Cardiac fibroblast (primary cell): ENCODE measurements at regions not wholly inside any gene's neighbourhood (a gene's known extent, or its start where the extent isn't known, plus 50 kb on each side); places are given as distances from the start of the nearest gene placed in this dataset.
"Not testable (repeated sequence)": the region's sequence is repeated elsewhere in the genome, so short reads cannot be mapped to it uniquely, and the experiment has no call there.

Experiments used
- DNase-seq, 2 donors: peaks; one replicate each; pipeline versions ENCODE4 v3.0.0 to v3.0.0-alpha.2; 2010; ENCODE audit warnings: low read depth in 2 of 2
- H3K4me3 ChIP-seq, 2 donors: replicated peaks in 1 of 2; 1 replicate in 1 of 2; 2 replicates in 1 of 2; pipeline ENCODE4 v1.5.1; 2011; ENCODE audit warnings: low read depth in 2 of 2, low read length in 2 of 2, mild to moderate bottlenecking in 2 of 2, moderate library complexity in 1 of 2
- TF ChIP-seq, protein P1 (sequence below): IDR thresholded peaks from one replicate; pipeline ENCODE4 v1.5.1; 2011; ENCODE audit warnings: low read depth, mild to moderate bottlenecking, low read length, inconsistent platforms

DNA sequence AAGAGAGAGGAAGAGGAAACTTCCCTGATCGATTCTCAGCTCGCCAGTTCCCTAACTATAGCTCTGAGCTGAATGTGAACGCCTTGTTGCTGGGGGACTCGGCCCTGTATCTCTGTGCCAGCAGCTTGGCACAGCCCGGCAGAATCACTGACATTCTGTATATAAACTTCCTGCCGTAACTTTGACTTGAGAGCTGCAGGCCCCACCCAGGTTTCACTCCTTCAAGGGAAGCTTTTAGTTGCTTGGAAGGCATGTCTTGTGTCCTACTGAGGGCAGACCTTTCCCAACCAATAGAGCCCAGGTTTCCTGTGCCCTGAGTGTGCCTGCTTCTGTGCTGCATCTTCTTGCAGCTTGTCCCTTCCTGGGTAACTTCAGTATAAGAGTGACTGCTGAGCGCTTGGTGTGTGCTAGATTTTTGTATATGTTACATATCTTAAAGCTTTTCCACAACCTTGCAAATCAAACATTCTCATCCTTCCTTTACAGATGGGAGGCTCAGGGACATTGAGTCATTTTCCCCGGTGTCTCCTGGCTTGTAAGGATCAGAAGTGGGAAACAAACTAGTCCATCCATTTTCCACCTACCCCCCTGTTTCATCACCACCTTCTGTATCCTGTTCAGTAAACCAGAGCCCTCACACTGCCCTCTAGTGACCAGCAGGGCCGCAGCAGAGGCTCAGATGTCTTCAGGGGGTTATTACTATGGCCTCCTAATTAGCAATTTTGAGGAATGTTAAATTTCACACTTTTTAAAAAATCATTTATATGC, 225.2 kb upstream of the PRSS58 start:
- DNase-seq, result peak; percentile 58 to 63
- no peak overlapping the region for H3K4me3 ChIP-seq
- TF ChIP-seq, protein P1, sequence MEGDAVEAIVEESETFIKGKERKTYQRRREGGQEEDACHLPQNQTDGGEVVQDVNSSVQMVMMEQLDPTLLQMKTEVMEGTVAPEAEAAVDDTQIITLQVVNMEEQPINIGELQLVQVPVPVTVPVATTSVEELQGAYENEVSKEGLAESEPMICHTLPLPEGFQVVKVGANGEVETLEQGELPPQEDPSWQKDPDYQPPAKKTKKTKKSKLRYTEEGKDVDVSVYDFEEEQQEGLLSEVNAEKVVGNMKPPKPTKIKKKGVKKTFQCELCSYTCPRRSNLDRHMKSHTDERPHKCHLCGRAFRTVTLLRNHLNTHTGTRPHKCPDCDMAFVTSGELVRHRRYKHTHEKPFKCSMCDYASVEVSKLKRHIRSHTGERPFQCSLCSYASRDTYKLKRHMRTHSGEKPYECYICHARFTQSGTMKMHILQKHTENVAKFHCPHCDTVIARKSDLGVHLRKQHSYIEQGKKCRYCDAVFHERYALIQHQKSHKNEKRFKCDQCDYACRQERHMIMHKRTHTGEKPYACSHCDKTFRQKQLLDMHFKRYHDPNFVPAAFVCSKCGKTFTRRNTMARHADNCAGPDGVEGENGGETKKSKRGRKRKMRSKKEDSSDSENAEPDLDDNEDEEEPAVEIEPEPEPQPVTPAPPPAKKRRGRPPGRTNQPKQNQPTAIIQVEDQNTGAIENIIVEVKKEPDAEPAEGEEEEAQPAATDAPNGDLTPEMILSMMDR, result peak; percentile 95

DNA sequence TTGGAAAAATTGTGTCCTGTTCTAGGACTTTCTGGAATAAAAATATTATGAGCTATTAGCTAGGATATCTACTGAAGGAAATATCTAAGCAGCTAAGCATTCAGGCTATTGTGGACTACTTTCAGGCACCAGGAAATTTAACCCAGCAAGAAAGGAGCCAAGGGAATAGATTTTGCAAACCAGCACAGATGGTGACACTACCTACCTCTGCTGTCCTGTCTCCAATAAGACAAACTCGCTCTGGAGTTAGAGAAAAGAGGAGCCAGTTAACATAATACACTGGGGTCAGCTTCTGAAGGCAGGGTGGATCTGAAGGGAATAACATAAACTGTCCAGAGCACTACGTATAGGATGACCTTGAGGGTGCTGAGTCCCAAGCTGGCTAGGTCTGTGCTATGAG, 223.7 kb upstream of the PRSS58 start:
- H3K4me3 ChIP-seq, result no peak overlapping the region
- TF ChIP-seq, protein P1, result peak; percentile 41
- DNase-seq, result peak; percentile 31 to 55

DNA sequence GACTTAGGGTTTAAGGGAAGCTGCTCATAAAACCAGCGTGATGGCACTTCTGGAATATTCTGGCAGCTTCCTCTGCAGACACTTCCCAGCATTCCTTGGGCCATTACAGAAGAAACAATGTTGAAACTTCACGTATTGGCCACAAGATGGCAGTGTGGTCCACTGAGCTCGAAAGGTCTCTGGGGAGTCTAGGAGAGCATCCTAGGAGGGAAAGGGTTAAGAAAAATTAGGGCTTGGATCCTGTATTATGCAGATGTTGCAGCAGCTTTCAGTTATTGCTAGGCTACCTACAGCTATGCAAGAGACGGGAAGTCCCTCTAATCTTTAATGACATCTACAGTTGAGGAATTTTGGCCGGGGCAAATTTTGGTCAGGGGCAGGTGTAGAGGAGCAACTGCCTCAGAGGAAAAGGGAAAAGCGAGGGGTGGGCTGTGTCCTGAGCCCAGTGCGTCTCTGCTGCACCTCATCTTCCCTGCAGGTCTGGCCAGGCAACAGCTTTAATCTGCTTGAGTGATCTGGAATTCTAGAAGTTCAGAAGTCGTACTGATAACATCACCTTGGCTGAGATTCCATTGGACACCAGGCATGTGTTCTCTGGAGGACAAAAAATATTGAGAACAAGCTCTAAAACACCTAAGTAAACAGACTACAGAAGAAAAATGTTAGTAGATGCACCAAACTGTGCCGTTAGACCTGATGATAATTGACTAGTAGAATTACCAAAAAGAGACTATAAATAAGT, 220.8 kb upstream of the PRSS58 start:
- H3K4me3 ChIP-seq, result no peak overlapping the region
- DNase-seq, result peak; percentile 65 to 74

DNA sequence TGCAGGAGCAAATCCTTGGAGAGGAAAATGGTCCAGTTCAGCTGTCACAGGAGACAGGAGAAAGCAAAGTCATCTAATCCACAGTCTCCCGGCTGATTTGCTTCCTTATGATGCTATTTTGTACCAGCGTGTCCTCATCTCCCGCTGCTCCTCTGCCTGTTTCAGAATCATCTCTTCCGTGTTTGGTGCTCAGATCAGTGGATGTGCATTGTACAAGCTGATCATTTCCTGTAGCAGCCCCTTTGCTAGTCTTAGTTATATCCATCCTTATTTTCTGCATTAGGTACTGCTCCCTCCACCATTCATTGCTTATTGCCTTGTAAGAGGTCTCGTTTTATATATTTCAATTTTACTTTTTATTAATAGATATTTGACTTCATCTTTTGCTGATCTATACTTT, 219.9 kb upstream of the PRSS58 start:
- not testable (repeated sequence) for DNase-seq

More for the DNA sequence above, 220.8 kb upstream of the PRSS58 start:
- TF ChIP-seq, protein P1, result peak; percentile 64

DNA sequence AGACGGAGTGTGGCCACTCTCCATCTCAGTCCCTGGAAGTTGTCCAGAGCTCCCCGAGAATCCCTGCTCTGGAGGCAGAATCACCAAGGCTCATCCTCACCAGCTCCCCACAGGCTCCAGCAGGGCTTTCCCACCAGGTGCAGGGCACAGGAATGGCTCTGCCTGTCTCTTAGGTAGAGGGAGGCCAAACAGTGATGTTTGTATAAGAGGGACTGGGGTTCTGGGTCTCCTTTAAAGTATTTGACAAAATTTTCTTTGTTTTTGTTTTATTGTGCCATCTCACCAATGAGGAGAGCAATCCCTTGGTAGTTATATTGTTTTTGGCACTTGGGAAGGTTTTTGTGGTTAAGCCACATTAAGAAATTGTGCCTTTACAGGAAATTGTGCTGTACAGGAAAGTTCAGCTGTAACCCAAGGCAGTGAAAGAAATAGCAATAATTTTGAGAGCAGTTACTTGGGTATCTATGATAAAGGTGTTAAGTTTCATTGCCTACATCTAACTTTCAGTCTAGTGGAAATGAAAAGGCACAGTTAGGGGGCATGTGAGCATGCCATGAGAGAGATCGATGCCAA, 219.3 kb upstream of the PRSS58 start:
- TF ChIP-seq, protein P1, result no peak
- DNase-seq, result peak; percentile 56 to 78
- H3K4me3 ChIP-seq, result no peak overlapping the region

More for the DNA sequence above, 219.9 kb upstream of the PRSS58 start:
- not testable (repeated sequence) for H3K4me3 ChIP-seq

DNA sequence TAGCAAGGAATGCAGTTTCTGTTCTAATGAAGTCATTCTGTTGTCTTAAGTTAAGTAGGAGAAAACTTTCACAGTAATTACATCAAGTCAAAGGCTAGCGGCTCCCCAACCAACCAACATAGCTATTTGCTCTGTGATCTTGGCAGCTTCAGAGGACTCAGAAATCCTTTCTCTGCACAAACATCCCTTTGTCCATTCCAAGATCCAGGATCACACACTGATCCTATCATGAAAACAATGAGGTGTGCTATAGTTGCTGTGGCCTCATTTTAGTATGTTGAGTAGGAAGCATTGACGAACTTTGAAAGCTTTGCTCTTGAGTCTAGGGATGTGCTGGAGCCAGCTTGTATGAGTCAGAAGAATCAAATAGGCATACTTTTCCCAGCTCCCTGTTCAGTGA, 218.2 kb upstream of the PRSS58 start:
- H3K4me3 ChIP-seq, result no peak overlapping the region
- peak in 1 of 2 donors; percentile 45 for DNase-seq
- TF ChIP-seq, protein P1, result no peak

DNA sequence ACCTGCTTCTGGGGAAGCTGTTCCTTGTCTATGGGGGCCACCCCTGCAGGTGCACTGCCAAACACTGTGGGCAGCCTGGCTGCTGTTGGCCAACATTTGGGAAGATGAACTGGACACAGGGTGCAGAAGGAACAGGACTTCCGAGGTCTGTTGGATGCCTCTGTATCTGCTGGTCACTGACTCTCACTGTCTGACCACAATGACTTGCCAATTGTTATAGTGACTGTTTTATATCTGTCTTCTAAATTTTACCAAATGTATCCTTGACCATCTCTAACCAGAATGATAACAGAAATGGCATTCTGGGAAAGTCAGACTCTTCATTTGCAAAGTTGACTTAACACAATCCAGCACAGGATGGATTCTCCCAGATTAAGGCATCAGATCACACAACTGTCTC, 214.0 kb upstream of the PRSS58 start:
- no peak for DNase-seq
- no peak overlapping the region for H3K4me3 ChIP-seq
- TF ChIP-seq, protein P1, result no peak
